ENCODE measurements at regions not wholly inside any gene's neighbourhood (a gene's known extent, or its start where the extent isn't known, plus 50 kb on each side); places are given as distances from the start of the nearest gene placed in this dataset.

- TF ChIP-seq CTCF (IDR thresholded peaks at IDR 0.05; ENCODE audit: low read depth, low read length, poor library complexity, severe bottlenecking) (no peak), EZH2phosphoT487 (IDR thresholded peaks at IDR 0.05; ENCODE audit: borderline replicate concordance, low read length) (no peak)
Measured at GRCh38 chr14:87794561-87794960, 198.4 kb downstream of the GALC start.
